Neural cell (in vitro differentiated cells): ENCODE measurements at regions not wholly inside any gene's neighbourhood (a gene's known extent, or its start where the extent isn't known, plus 50 kb on each side); places are given as distances from the start of the nearest gene placed in this dataset.

Experiments used
- CTCF ChIP-seq: fragments of 450-650 bp; IDR thresholded peaks from 2 replicates; pipeline ENCODE4 v1.5.1; 2014; ENCODE audit warnings: antibody characterized with exemption, mild to moderate bottlenecking, moderate library complexity; ENCODE audit not compliant: poor library complexity, severe bottlenecking
- EP300 ChIP-seq: fragments of 450-650 bp; conservative IDR thresholded peaks from 2 replicates; pipeline ENCODE4 v1.6.1; 2014; ENCODE audit warnings: antibody characterized with exemption, mild to moderate bottlenecking, moderate library complexity; ENCODE audit not compliant: poor library complexity, severe bottlenecking
- EZH2 ChIP-seq: fragments of 200-600, 300-800 bp; shearing (Covaris generic), sonication (generic); IDR thresholded peaks from 2 replicates; pipeline ENCODE4 v1.6.1; 2014; ENCODE audit warnings: antibody characterized with exemption, low read length, borderline replicate concordance, mild to moderate bottlenecking; ENCODE audit not compliant: insufficient read depth, poor library complexity, severe bottlenecking
- MXI1 ChIP-seq: fragments of 450-650 bp; conservative IDR thresholded peaks from 2 replicates; pipeline ENCODE4 v1.6.1; 2014; ENCODE audit warnings: antibody characterized with exemption, mild to moderate bottlenecking; ENCODE audit not compliant: poor library complexity, severe bottlenecking
- POLR2AphosphoS5 ChIP-seq: IDR thresholded peaks from 2 replicates; pipeline ENCODE4 v1.6.1; 2012
- SMC3 ChIP-seq: fragments of 450-650 bp; conservative IDR thresholded peaks from 2 replicates; pipeline ENCODE4 v1.6.1; 2014; ENCODE audit warnings: antibody characterized with exemption, mild to moderate bottlenecking, moderate library complexity; ENCODE audit not compliant: poor library complexity

- TF ChIP-seq CTCF, result no peak
- no peak for TF ChIP-seq EP300
- TF ChIP-seq EZH2, result no peak
- no peak for TF ChIP-seq SMC3
- TF ChIP-seq POLR2AphosphoS5, result no peak
- TF ChIP-seq MXI1, result no peak
These were observed 51.5 kb upstream of the RNU6ATAC start for GRCh38 chr9:134215699-134216448.
